HUDEP-2 (cell line): ENCODE measurements at regions not wholly inside any gene's neighbourhood (a gene's known extent, or its start where the extent isn't known, plus 50 kb on each side); places are given as distances from the start of the nearest gene placed in this dataset.
A peak's percentile ranks its signal among the peaks of the same experiment; 100 is the strongest.

Experiments
- DNase-seq, 76 experiments: peaks; one replicate each; lab custom pipeline; 2025; ENCODE audit not compliant: unreplicated experiment in 76 of 76; lab: John Stamatoyannopoulos, UW

- no peak for DNase-seq
These were observed 157.5 kb downstream of the DLEU7 start for GRCh38 chr13:50685956-50686355.

GRCh38 chr13:50686551-50686950 lies 156.9 kb downstream of the DLEU7 start:
- DNase-seq, result peak in 1 of 76 experiments; percentile 6

DNA sequence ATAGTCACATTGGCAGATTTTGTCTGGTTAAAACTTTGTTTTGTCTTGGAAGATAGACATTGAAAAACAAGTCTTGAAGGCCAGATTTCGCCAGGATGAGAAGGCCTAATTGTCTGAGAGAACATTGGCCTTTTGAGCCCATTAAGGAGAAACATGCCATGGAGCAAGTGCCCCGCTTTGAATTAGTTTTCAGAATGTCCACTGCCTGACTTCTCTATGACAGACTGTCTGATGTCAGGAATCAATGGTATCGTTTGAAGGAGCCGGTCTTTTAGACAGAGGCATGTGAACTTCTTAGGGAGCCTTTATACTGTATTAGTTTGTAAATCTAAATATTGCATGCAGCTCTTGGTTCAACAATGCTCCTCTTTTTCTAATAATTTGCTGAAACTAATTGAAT lies 155.9 kb downstream of the DLEU7 start:
- no peak for DNase-seq

- no peak for DNase-seq
These were observed 153.5 kb downstream of the DLEU7 start for GRCh38 chr13:50690006-50690405.

GRCh38 chr13:50691176-50691680 lies 152.3 kb downstream of the DLEU7 start:
- DNase-seq, result peak in 1 of 76 experiments; percentile 29

DNA sequence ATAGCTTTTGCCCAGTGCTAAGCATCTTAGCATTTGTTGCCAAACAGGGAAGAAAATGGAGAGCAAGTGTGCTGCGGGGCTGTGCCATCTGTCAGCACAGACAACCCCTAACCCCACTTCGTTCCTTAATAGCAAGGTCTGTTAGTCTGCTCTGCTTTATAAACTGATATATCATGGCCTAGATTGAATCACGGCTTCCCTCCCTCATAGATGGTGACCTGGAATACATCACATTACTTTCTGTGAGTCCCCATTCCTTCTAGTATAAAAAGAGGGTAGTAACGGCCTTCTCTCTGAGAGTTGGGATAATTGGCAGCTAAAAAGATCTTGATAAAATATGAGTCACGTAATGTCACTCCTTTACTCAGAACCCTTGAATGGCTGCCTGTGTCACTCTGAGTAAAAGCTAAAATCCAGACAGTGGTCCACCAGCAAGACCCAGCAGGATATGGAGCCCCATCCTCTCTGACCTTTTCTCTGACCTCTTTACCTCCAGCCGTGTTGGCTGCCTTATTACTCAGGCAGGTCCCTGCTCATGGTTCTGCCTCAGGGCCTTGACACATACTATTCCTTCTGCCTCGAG lies 151.7 kb downstream of the DLEU7 start:
- DNase-seq, result peak in 20 of 76 experiments; percentile 4 to 39 (median 18)

DNA sequence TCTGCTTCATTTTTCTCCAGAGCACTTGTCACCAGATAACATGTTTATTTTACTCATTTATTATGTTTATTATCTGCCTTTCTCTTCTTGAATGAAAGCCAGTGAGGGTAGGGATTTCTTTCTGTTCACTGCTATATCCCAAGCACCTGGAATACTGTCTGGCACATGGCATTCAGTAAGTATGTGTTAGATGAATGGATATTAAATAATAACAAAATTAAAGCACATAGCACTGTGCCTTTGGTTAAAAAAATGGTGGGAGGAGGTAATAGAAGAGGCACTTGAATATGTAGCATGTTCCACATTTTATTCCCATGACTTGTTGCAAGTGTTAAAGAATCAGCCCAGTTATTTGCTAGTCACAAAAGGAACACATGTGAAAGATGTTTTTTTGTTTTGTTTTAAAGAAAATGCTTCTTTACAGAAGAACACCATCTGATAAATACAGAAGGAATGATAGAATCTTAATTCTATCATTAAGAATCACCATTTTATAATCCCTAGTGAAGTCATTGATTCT lies 151.0 kb downstream of the DLEU7 start:
- no peak for DNase-seq

- DNase-seq, result no peak
These were observed 149.8 kb downstream of the DLEU7 start for GRCh38 chr13:50693727-50694126.

DNA sequence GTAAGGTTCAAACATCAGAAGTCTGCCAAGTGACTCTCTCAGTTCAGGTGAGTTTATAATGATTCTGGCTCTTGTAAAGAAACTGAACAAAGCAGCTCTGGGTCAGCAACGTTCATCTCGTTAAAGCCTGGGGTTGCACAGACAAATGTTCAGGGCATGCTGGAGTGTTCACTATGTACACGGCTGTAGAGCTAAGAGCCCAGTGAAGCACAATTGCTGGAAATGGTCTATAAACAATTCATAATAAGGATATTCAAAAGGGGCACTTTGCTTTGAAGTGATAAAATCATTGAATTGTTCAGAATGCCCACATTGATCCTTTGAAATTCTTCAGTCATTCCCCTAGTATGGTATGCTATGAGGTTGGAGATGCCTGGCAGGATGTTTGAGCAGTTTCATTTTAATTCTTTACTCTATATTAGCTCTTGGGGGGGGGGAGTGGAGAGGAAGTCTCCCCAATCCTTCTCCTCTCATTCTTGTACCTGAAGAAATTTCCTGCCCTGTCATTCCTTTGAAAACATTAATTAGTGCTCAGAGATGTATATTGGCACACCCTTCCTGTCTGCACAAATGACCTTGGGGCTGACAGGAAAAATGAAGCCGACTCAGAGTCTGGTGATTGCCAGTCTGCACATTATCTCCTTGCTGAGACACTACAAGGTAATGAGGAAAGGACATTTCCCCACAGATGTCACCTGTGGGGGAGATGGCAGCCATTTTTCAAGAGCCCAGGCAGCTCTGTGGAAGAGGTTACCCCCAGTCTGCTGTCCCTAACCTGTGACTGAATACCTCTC lies 145.5 kb downstream of the DLEU7 start:
- DNase-seq, result no peak

DNA sequence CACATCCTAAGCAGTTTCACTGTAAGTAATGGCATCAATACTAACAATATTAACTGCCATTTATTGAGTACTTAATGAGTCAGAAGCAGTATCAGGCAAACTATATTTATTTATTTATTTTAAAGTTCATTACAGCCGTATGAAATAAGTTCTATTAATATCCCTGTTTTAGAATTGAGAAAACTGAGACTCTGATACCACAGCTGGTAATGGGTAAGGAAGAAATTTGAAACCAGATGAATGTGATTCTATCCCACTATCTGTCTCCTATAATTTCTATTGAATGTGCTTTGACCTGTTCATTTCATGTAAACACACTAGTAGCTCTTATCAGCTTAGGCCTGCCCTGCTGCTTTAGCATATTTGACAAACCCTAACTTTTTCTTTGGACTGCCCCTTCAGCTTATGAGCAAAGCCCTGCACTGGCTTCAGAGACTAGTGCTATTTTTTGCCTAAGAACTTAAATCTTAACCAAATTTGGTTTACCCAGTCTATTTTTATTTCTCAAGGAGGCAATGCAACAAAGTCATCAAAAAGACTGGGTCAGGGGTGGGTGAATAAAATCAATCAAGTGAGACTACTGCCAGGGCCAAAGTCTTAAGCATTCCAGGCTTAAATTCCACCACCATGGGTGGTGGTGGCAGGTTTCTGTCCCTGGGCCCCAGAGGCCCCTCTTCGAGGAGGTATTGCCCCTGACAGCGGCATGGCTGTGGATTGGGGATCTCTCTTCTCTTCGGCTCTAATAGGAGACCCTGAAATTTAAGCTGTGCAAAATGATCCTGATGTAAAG lies 143.4 kb downstream of the DLEU7 start:
- no peak for DNase-seq

DNA sequence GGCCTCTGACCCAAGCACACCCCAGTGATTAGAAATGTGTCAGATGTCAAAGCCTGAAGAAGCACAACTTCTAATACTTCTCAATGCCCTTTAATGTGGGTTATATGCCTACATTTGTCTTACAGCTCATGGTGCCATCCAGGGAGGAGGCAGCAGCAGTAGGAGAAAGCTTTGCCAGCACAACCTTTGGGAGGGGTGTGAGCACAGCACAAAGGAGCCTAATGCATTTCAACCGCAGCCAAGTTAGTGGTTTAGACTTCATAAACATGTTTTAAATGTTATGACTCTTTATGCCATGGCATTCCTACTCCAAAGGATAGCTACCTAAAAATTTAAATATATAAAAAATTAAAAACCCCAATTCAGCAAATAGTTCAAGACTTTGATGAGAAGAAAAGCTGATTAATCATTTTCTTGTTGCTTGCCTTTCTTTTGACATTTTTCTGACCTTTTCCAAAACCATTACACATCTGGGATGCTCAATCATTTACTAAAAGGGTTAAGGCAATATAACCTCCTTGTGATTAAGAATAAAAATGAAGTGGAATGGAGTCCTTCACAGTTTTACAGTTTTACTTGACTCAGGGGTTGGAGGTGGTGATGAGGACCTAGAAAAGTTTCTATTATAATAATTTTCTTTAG lies 142.7 kb downstream of the DLEU7 start:
- no peak for DNase-seq

DNA sequence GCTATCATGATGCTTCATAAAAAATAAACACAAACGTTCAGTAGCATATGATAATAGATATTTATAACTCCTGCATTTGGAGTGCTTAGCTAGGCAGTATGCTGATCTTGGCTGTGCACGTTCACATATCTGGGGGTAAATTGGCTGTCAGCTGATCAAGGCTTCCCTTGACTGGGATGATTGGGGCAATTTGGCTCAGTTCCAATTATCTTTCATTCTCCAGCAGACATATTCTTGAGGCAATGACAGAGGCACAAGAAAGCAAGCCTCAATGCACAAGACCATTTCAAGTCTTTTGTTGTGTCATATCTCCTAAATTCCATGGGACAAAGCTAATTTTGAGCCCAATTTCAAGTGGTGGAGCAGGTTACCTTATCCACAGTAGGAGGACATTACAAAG lies 142.0 kb downstream of the DLEU7 start:
- DNase-seq, result no peak

- no peak for DNase-seq
These were observed 137.0 kb downstream of the DLEU7 start for GRCh38 chr13:50706505-50706904.

GRCh38 chr13:50707628-50708027 lies 135.9 kb downstream of the DLEU7 start:
- no peak for DNase-seq

DNA sequence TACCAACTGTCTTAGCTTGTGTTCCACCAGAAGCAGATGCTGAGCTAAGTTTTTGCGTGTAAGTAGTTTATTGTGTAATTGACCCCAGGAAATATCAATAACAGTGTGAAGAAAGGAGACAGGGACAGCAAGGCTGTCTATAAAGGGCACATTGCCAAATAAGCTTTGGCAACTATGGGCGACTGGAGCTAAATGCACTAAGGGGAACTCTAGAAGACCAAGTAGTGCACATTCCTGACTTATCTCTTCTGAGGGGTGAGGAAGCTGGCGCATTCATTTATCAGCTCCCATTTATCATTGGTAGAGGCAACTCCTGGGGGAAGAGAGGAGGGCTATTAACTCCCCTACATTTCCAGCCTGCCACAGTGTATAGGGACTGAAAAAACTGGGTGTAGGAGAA lies 135.0 kb downstream of the DLEU7 start:
- no peak for DNase-seq

GRCh38 chr13:50709058-50709457 lies 134.4 kb downstream of the DLEU7 start:
- no peak for DNase-seq

GRCh38 chr13:50711131-50711815 lies 132.2 kb downstream of the DLEU7 start:
- DNase-seq, result no peak

GRCh38 chr13:50711996-50712395 lies 131.5 kb downstream of the DLEU7 start:
- no peak for DNase-seq

- DNase-seq, result no peak
These were observed 131.0 kb downstream of the DLEU7 start for GRCh38 chr13:50712456-50712855.

GRCh38 chr13:50712881-50713280 lies 130.6 kb downstream of the DLEU7 start:
- no peak for DNase-seq
